Upper lobe of left lung (tissue), 4 donors: ENCODE measurements at regions not wholly inside any gene's neighbourhood (a gene's known extent, or its start where the extent isn't known, plus 50 kb on each side); places are given as distances from the start of the nearest gene placed in this dataset.

Experiments used
- POLR2AphosphoS5 ChIP-seq, 2 donors: sonication (generic); formaldehyde crosslinking; IDR thresholded peaks; one replicate each; pipeline ENCODE4 v1.5.1; 2017; ENCODE audit warnings: antibody characterized with exemption in 2 of 2
- TF ChIP-seq, protein P1 (sequence below), 6 experiments: fragments of 450-650 bp in 4 of 6; fragments of 200-600 bp in 2 of 6; sonication (generic) in 2 of 6; IDR thresholded peaks; one replicate each; pipeline ENCODE4 v1.5.1; 2016 to 2019; ENCODE audit warnings: antibody characterized with exemption in 6 of 6

DNA sequence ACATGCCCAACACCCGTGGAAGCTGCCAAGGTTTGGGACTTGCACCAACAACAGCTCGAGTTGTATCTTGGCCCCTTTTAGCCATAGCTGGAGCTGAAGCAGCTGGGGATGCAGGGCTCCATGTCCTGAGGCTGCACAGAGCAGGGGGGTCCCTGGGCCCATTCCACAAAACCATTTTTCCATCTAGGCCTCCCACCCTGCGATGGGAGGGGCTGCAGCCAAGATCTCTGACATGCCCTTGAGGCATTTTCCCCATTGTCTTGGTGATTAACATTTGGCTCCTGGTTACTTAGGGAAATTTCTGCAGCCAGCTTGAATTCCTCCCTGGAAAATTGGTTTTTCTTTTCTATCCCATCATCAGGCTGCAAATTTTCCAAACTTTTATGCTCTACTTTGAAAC, 637.8 kb upstream of the VSTM2A start:
- TF ChIP-seq POLR2AphosphoS5 (IDR thresholded peaks at IDR 0.05) = no peak
- TF ChIP-seq, protein P1, sequence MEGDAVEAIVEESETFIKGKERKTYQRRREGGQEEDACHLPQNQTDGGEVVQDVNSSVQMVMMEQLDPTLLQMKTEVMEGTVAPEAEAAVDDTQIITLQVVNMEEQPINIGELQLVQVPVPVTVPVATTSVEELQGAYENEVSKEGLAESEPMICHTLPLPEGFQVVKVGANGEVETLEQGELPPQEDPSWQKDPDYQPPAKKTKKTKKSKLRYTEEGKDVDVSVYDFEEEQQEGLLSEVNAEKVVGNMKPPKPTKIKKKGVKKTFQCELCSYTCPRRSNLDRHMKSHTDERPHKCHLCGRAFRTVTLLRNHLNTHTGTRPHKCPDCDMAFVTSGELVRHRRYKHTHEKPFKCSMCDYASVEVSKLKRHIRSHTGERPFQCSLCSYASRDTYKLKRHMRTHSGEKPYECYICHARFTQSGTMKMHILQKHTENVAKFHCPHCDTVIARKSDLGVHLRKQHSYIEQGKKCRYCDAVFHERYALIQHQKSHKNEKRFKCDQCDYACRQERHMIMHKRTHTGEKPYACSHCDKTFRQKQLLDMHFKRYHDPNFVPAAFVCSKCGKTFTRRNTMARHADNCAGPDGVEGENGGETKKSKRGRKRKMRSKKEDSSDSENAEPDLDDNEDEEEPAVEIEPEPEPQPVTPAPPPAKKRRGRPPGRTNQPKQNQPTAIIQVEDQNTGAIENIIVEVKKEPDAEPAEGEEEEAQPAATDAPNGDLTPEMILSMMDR (IDR thresholded peaks at IDR 0.05) = no peak
